SK-N-SH treated with all-trans-retinoic acid at 6 μM for 48 hours (cell line): ENCODE measurements at regions not wholly inside any gene's neighbourhood (a gene's known extent, or its start where the extent isn't known, plus 50 kb on each side); places are given as distances from the start of the nearest gene placed in this dataset.

ENCODE experiments used
- ATAC-seq: fragments of 200-7000 bp; cut with Tn5 transposase; 3 replicates; pipeline ENCODE4 v1.9.1; 2020; ENCODE audit warnings: mild to moderate bottlenecking, moderate library complexity
- ARNTL ChIP-seq: fragments of 450-650 bp; formaldehyde crosslinking; IDR thresholded peaks from 2 replicates; pipeline ENCODE4 v1.5.0; 2020; ENCODE audit warnings: low read depth, mild to moderate bottlenecking, moderate library complexity, borderline replicate concordance
- BACH2 ChIP-seq: fragments of 250-450 bp; sonication (Bioruptor Pico); IDR thresholded peaks from 2 replicates; pipeline ENCODE4 v1.9.0; 2021; ENCODE audit warnings: mild to moderate bottlenecking, borderline replicate concordance
- CSDC2 ChIP-seq: fragments of 250-450 bp; sonication (Bioruptor Pico); IDR thresholded peaks from 2 replicates; pipeline ENCODE4 v1.5.0; 2020; ENCODE audit warnings: mild to moderate bottlenecking, moderate library complexity
- ESRRG ChIP-seq: fragments of 250-450 bp; sonication (Bioruptor Pico); IDR thresholded peaks from 2 replicates; pipeline ENCODE4 v1.6.1; 2021; ENCODE audit warnings: mild to moderate bottlenecking
- GLIS3 ChIP-seq: fragments of 250-450 bp; sonication (Bioruptor Pico); IDR thresholded peaks from 2 replicates; pipeline ENCODE4 v1.5.0; 2020; ENCODE audit warnings: mild to moderate bottlenecking, moderate library complexity
- RARB ChIP-seq: fragments of 250-450 bp; sonication (Bioruptor Pico); IDR thresholded peaks from 2 replicates; pipeline ENCODE4 v1.8.0; 2021; ENCODE audit warnings: mild to moderate bottlenecking, moderate library complexity
- TOX ChIP-seq: fragments of 250-450 bp; sonication (Bioruptor Pico); IDR thresholded peaks from 2 replicates; pipeline ENCODE4 v1.8.0; 2021; ENCODE audit warnings: mild to moderate bottlenecking, moderate library complexity, borderline replicate concordance
- ZC3H10 ChIP-seq: fragments of 250-450 bp; sonication (Bioruptor Pico); IDR thresholded peaks from 2 replicates; pipeline ENCODE4 v1.5.1; 2021; ENCODE audit warnings: mild to moderate bottlenecking, moderate library complexity
- ZFP3 ChIP-seq: fragments of 250-450 bp; sonication (Bioruptor Pico); IDR thresholded peaks from 2 replicates; pipeline ENCODE4 v1.5.0; 2020; ENCODE audit warnings: mild to moderate bottlenecking, moderate library complexity
- ZFP30 ChIP-seq: fragments of 450-650 bp; formaldehyde crosslinking; IDR thresholded peaks from 2 replicates; pipeline ENCODE4 v1.5.0; 2022; ENCODE audit warnings: mild to moderate bottlenecking, moderate library complexity
- ZNF565 ChIP-seq: fragments of 450-650 bp; formaldehyde crosslinking; conservative IDR thresholded peaks from 2 replicates; pipeline ENCODE4 v1.5.0; 2020; ENCODE audit warnings: low read depth, mild to moderate bottlenecking, moderate library complexity
- TF ChIP-seq, protein P1 (sequence below): fragments of 250-450 bp; sonication (Bioruptor Pico); IDR thresholded peaks from 2 replicates; pipeline ENCODE4 v1.5.1; 2020; ENCODE audit warnings: low read depth, mild to moderate bottlenecking, moderate library complexity
- TF ChIP-seq, protein P2 (sequence below): fragments of 250-450 bp; sonication (Bioruptor Pico); IDR thresholded peaks from 2 replicates; pipeline ENCODE4 v1.5.0; 2020; ENCODE audit warnings: mild to moderate bottlenecking, moderate library complexity
- TF ChIP-seq, protein P3 (sequence below): fragments of 250-450 bp; sonication (Bioruptor Pico); IDR thresholded peaks from 2 replicates; pipeline ENCODE4 v1.8.0; 2020; ENCODE audit warnings: mild to moderate bottlenecking, moderate library complexity, borderline replicate concordance
- TF ChIP-seq, protein P4 (sequence below): fragments of 250-450 bp; sonication (Bioruptor Pico); IDR thresholded peaks from 2 replicates; pipeline ENCODE4 v1.8.0; 2021; ENCODE audit warnings: low read depth, mild to moderate bottlenecking, moderate library complexity, borderline replicate concordance

DNA sequence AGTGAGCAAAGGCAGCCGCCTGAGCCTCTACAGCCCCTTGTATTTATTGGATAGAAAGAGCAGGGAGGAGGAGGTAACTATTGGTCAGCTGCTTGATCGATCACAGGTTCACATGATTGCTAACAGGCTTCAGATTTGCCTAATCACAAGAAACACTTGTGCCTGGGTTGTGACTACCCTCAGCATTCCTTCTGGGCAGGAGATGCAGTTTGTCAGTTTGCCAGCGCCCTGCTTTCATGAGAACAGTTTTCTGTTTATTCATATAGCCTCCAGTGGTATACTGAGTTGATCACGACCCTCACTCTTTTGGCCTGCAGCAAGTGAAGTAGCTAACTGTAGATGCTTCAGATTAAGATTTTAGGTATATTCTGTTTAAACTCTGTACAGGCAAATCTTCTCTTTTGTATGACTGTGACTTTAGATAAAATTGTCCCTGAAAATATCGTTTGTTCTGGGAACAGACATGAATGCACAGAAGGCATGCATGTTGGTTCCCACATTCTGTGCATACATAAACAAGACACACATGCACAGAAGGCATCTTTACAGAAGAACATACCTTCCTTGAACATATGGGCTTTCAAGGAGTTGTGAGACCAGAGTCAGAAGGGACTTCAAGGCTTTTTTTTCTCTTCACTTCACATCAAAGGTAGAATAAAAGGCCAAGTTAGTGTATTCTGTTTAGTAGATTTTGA, 422.4 kb upstream of the STEAP1 start (continued):
- TF ChIP-seq, protein P1, sequence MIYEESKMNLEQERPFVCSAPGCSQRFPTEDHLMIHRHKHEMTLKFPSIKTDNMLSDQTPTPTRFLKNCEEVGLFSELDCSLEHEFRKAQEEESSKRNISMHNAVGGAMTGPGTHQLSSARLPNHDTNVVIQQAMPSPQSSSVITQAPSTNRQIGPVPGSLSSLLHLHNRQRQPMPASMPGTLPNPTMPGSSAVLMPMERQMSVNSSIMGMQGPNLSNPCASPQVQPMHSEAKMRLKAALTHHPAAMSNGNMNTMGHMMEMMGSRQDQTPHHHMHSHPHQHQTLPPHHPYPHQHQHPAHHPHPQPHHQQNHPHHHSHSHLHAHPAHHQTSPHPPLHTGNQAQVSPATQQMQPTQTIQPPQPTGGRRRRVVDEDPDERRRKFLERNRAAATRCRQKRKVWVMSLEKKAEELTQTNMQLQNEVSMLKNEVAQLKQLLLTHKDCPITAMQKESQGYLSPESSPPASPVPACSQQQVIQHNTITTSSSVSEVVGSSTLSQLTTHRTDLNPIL (CRISPR knock-in tag) = no peak
- TF ChIP-seq GLIS3 = no peak
- TF ChIP-seq ZNF565 (CRISPR knock-in tag) = no peak

DNA sequence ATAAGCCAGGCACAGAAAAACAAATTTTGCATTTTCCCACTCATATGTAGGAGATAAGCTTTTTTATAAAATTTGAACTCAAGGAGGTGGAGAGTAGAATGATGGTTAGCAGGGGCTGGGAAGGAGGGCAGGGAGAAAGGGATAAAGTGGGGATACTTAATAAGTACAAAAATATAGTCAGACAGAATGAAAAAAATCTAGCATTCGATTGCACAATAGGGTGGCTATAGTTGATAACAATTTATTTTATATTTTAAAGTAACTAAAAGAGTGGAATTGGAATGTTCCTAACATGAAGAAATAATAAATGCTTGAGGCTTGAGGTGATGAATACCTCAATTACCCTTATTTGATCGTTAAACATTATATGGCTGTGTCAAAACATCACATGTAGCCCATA, 415.7 kb upstream of the STEAP1 start:
- ATAC-seq = no peak

DNA sequence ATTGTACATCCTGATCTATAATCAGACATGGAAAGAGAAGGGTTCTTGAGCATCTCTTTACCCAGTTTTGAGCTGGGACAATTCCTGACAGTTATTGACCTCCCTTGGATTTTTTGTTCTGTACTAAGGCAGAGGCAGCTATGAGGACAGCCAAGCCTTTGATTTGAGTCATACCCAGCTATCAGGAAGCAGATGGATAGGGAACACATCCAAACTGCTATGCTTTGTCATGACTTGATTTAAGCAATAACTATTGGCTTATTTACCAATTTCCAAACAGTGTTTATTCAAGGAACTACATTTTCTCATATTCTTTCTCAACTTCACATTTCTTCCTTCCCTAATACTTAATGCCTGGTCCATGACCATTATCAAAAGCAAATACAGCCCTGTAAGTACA, 396.4 kb upstream of the STEAP1 start:
- no peak for TF ChIP-seq ZFP30 (CRISPR knock-in tag)
- ATAC-seq = no peak

More for the DNA sequence above, 415.7 kb upstream of the STEAP1 start:
- TF ChIP-seq ZFP3 (CRISPR knock-in tag) (no peak), ZFP30 (CRISPR knock-in tag) (no peak), CSDC2 (CRISPR knock-in tag) (no peak)
- TF ChIP-seq, protein P1 (CRISPR knock-in tag) = no peak

DNA sequence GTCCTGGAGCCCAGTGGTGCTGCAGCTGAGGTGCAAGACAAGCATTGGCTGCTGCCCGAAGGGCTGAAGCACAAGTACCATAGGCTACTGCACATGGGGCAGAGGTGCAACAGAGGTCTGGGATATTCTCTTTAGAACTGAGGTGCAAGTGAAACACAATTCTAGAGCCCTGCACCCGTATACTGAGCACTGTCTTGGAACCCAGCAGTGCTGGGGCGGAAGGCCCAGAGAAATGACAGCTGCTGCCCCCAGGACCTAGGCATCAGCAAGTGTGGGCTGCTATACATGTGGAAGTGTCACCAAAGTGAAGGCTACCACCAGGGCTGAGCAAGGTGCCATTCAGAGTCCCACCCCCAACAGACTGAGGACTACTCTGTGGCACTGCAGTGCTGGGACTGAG, 393.6 kb upstream of the STEAP1 start:
- no peak for ATAC-seq
- TF ChIP-seq, protein P2, sequence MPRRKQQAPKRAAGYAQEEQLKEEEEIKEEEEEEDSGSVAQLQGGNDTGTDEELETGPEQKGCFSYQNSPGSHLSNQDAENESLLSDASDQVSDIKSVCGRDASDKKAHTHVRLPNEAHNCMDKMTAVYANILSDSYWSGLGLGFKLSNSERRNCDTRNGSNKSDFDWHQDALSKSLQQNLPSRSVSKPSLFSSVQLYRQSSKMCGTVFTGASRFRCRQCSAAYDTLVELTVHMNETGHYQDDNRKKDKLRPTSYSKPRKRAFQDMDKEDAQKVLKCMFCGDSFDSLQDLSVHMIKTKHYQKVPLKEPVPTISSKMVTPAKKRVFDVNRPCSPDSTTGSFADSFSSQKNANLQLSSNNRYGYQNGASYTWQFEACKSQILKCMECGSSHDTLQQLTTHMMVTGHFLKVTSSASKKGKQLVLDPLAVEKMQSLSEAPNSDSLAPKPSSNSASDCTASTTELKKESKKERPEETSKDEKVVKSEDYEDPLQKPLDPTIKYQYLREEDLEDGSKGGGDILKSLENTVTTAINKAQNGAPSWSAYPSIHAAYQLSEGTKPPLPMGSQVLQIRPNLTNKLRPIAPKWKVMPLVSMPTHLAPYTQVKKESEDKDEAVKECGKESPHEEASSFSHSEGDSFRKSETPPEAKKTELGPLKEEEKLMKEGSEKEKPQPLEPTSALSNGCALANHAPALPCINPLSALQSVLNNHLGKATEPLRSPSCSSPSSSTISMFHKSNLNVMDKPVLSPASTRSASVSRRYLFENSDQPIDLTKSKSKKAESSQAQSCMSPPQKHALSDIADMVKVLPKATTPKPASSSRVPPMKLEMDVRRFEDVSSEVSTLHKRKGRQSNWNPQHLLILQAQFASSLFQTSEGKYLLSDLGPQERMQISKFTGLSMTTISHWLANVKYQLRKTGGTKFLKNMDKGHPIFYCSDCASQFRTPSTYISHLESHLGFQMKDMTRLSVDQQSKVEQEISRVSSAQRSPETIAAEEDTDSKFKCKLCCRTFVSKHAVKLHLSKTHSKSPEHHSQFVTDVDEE = no peak
- TF ChIP-seq TOX (CRISPR knock-in tag) = no peak
- TF ChIP-seq, protein P3, sequence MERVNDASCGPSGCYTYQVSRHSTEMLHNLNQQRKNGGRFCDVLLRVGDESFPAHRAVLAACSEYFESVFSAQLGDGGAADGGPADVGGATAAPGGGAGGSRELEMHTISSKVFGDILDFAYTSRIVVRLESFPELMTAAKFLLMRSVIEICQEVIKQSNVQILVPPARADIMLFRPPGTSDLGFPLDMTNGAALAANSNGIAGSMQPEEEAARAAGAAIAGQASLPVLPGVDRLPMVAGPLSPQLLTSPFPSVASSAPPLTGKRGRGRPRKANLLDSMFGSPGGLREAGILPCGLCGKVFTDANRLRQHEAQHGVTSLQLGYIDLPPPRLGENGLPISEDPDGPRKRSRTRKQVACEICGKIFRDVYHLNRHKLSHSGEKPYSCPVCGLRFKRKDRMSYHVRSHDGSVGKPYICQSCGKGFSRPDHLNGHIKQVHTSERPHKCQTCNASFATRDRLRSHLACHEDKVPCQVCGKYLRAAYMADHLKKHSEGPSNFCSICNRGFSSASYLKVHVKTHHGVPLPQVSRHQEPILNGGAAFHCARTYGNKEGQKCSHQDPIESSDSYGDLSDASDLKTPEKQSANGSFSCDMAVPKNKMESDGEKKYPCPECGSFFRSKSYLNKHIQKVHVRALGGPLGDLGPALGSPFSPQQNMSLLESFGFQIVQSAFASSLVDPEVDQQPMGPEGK (CRISPR knock-in tag) = no peak
- TF ChIP-seq ZC3H10 (CRISPR knock-in tag) = no peak
- no peak for TF ChIP-seq ESRRG (CRISPR knock-in tag)
- TF ChIP-seq CSDC2 (CRISPR knock-in tag) = no peak
- TF ChIP-seq ARNTL = no peak

DNA sequence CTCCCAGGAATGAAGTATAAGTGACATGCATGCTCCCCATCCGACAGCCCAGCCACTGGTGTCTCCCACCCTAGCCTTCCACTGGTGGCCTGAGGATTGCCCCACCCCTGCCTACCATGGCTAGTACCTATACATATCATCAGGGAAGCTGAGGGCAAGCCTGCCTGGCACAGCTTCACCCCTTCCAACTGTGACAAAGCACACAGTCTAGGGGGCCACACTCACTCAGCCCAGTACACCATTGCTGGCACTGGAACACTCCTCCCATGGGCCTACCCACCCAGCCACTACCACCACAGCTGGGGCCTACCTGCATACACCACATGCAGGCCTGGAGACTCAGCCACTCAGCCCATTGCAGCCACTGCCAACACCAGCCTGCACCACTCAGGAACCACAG, 393.1 kb upstream of the STEAP1 start:
- TF ChIP-seq RARB (no peak), TOX (CRISPR knock-in tag) (no peak), ZC3H10 (CRISPR knock-in tag) (no peak), BACH2 (no peak), ARNTL (no peak)
- TF ChIP-seq, protein P4, sequence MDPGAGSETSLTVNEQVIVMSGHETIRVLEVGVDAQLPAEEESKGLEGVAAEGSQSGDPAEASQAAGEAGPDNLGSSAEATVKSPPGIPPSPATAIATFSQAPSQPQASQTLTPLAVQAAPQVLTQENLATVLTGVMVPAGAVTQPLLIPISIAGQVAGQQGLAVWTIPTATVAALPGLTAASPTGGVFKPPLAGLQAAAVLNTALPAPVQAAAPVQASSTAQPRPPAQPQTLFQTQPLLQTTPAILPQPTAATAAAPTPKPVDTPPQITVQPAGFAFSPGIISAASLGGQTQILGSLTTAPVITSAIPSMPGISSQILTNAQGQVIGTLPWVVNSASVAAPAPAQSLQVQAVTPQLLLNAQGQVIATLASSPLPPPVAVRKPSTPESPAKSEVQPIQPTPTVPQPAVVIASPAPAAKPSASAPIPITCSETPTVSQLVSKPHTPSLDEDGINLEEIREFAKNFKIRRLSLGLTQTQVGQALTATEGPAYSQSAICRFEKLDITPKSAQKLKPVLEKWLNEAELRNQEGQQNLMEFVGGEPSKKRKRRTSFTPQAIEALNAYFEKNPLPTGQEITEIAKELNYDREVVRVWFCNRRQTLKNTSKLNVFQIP (CRISPR knock-in tag) = no peak
- TF ChIP-seq, protein P2 = no peak
- ATAC-seq = no peak
